HL-60 (cell line): ENCODE measurements at regions not wholly inside any gene's neighbourhood (a gene's known extent, or its start where the extent isn't known, plus 50 kb on each side); places are given as distances from the start of the nearest gene placed in this dataset.

ENCODE experiments used
- DNase-seq, 2 experiments: peaks; one replicate each; pipeline ENCODE4 v3.0.0-alpha.2; 2010 to 2020; ENCODE audit warnings: low read depth in 1 of 2, low spot score in 1 of 2
- H3K27ac ChIP-seq: fragments of 250-450 bp; sonication (Bioruptor Pico); replicated peaks from 2 replicates; pipeline ENCODE4 v1.5.1; 2020; ENCODE audit warnings: mild to moderate bottlenecking, moderate library complexity
- H3K27me3 ChIP-seq: fragments of 250-450 bp; sonication (Bioruptor Pico); 2 replicates; pipeline ENCODE4 v1.5.1; 2021; ENCODE audit warnings: mild to moderate bottlenecking, moderate library complexity; ENCODE audit not compliant: insufficient read depth, poor library complexity, severe bottlenecking
- H3K4me3 ChIP-seq: replicated peaks from 2 replicates; pipeline ENCODE4 v1.5.1; 2011; ENCODE audit warnings: mild to moderate bottlenecking, control low read depth, low read length; ENCODE audit not compliant: insufficient read depth
- GABPA ChIP-seq: IDR thresholded peaks from 2 replicates; pipeline ENCODE4 v1.6.1; 2012; ENCODE audit warnings: low read depth
- POLR2AphosphoS5 ChIP-seq: IDR thresholded peaks from 2 replicates; pipeline ENCODE4 v1.6.1; 2012; ENCODE audit warnings: low read depth
- SPI1 ChIP-seq: IDR thresholded peaks from 2 replicates; pipeline ENCODE4 v1.6.1; 2012; ENCODE audit warnings: low read depth, mild to moderate bottlenecking, borderline replicate concordance
- TF ChIP-seq, protein P1 (sequence below): IDR thresholded peaks from 2 replicates; pipeline ENCODE4 v1.6.1; 2012; ENCODE audit warnings: low read depth; ENCODE audit not compliant: insufficient replicate concordance
- TF ChIP-seq, protein P2 (sequence below): IDR thresholded peaks from one replicate; pipeline ENCODE4 v1.5.1; 2011; ENCODE audit warnings: low read length, control low read depth, inconsistent platforms; ENCODE audit not compliant: insufficient read depth

DNA sequence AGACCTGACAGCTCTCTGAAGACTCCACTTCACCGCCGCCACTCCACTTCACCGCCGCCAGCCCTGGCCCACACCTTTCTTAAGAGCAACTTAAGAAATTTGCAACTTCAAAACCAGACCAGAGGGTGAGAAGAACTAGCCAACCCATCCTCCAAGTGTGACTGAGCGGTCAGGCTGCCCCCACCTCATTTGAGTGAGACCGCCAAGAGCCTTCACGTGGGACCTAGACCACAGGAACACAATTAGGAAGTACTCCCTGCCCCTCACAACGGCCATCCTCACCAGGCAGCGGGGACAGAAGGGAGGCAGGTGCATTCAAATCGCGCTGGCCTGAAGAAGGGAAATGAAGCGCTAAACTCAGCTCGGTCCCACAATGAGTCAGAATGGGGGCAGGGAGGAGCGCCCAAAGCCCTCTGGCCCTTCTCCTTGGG is 156.8 kb upstream of the BCL6 start:
- Histone ChIP-seq H3K27me3 (no peaks in the 10 kb centered on the region), H3K4me3 (no peak overlapping the region), H3K27ac (no peak overlapping the region)
- DNase-seq, result no peak
- TF ChIP-seq POLR2AphosphoS5, result no peak

DNA sequence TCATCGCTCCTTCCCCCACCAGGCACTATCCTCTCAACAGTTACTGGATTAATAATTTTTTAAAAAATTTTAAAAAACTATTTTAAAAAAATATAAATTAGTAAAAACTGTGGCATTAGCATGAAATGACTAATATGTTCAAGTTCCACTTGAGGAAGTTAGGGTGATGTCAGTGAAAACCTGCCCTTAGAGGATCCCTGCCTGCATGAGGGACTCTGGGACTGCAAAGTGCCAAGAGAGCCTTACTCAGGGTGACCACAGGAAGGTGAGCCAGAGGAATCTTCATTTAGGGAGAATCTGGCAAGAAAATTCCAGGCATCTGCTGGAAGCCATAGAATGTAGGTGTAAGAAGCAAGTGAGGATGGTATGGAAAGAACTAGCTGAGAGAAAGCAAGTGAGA is 157.7 kb upstream of the BCL6 start:
- no peak for DNase-seq
- TF ChIP-seq, protein P1, sequence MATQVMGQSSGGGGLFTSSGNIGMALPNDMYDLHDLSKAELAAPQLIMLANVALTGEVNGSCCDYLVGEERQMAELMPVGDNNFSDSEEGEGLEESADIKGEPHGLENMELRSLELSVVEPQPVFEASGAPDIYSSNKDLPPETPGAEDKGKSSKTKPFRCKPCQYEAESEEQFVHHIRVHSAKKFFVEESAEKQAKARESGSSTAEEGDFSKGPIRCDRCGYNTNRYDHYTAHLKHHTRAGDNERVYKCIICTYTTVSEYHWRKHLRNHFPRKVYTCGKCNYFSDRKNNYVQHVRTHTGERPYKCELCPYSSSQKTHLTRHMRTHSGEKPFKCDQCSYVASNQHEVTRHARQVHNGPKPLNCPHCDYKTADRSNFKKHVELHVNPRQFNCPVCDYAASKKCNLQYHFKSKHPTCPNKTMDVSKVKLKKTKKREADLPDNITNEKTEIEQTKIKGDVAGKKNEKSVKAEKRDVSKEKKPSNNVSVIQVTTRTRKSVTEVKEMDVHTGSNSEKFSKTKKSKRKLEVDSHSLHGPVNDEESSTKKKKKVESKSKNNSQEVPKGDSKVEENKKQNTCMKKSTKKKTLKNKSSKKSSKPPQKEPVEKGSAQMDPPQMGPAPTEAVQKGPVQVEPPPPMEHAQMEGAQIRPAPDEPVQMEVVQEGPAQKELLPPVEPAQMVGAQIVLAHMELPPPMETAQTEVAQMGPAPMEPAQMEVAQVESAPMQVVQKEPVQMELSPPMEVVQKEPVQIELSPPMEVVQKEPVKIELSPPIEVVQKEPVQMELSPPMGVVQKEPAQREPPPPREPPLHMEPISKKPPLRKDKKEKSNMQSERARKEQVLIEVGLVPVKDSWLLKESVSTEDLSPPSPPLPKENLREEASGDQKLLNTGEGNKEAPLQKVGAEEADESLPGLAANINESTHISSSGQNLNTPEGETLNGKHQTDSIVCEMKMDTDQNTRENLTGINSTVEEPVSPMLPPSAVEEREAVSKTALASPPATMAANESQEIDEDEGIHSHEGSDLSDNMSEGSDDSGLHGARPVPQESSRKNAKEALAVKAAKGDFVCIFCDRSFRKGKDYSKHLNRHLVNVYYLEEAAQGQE, result no peak
- Histone ChIP-seq H3K4me3 (no peak overlapping the region), H3K27ac (no peak overlapping the region), H3K27me3 (no peaks in the 10 kb centered on the region)

DNA sequence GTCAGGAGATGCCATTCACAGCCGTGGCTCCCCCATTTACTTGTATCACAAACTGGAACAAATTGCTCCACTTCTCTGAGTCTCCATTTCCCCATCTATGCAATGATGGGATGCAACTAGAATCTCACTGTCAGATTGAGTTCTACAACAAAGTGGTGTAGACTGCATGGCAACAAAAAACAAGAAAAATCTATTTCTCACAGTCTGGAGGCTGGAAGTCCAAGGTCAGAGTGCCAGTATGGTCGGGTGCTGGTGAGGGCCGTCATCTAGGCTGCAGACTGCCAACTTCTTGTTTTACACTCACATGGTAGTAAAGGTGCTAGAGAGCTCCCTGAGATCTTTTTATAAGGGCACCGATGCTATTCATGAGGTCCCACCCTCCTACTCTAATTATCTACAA is 158.4 kb upstream of the BCL6 start:
- no peak overlapping the region for H3K4me3 ChIP-seq
- DNase-seq, result no peak
- no peak overlapping the region for H3K27ac ChIP-seq
- H3K27me3 ChIP-seq, result no peaks in the 10 kb centered on the region
- TF ChIP-seq GABPA, result no peak
- TF ChIP-seq POLR2AphosphoS5, result no peak
- TF ChIP-seq, protein P2, sequence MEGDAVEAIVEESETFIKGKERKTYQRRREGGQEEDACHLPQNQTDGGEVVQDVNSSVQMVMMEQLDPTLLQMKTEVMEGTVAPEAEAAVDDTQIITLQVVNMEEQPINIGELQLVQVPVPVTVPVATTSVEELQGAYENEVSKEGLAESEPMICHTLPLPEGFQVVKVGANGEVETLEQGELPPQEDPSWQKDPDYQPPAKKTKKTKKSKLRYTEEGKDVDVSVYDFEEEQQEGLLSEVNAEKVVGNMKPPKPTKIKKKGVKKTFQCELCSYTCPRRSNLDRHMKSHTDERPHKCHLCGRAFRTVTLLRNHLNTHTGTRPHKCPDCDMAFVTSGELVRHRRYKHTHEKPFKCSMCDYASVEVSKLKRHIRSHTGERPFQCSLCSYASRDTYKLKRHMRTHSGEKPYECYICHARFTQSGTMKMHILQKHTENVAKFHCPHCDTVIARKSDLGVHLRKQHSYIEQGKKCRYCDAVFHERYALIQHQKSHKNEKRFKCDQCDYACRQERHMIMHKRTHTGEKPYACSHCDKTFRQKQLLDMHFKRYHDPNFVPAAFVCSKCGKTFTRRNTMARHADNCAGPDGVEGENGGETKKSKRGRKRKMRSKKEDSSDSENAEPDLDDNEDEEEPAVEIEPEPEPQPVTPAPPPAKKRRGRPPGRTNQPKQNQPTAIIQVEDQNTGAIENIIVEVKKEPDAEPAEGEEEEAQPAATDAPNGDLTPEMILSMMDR, result no peak
- TF ChIP-seq, protein P1, result no peak
- no peak for TF ChIP-seq SPI1

DNA sequence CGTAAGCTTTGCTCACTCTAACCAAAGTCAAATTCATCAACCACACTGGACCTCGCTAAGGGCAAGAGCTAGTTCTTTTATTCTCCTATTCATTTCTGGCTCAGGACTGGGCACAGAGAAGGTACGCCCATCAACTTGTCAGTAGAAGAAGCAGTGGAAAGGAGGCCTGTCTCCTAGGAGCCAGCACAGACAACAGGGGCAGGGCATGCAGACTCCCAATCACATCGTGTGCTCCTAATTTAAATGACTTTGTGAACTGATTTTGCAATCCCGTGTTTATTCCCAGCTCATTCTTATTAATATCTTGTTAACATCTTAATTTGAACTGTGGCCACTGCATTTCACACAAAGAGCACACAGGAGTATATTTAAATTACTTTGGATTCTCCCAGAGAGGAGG is 161.1 kb upstream of the BCL6 start:
- Histone ChIP-seq H3K27ac (no peak overlapping the region), H3K27me3 (no peaks in the 10 kb centered on the region)
- TF ChIP-seq, protein P2, result no peak
- TF ChIP-seq, protein P1, result no peak
- TF ChIP-seq POLR2AphosphoS5 (no peak), SPI1 (no peak), GABPA (no peak)

More for the DNA sequence above, 161.1 kb upstream of the BCL6 start:
- no peak for DNase-seq
- H3K4me3 ChIP-seq, result no peak overlapping the region
